PC-3 (cell line): ENCODE measurements at regions not wholly inside any gene's neighbourhood (a gene's known extent, or its start where the extent isn't known, plus 50 kb on each side); places are given as distances from the start of the nearest gene placed in this dataset.
"Not testable (repeated sequence)": the region's sequence is repeated elsewhere in the genome, so short reads cannot be mapped to it uniquely, and the experiment has no call there.

Source experiments
- ATAC-seq: fragments of 200-7000 bp; cut with Tn5 transposase; 2 replicates; pipeline ENCODE4 v1.9.1; 2020; ENCODE audit warnings: mild to moderate bottlenecking, moderate library complexity
- BruUV-seq: library from RNA; stranded (reverse); fragments of 400-500 nt; replicated peaks from 2 replicates; lab custom pipeline; 2021; lab: Mats Ljungman, UMichigan
- CTCF ChIA-PET: fragments of 300-600 bp; sonication (Branson Sonifier 250); formaldehyde crosslinking; loops from one replicate; lab custom pipeline; 2022; ENCODE audit warnings: antibody characterized with exemption; lab: Charles Lee
- POLR2A ChIA-PET: fragments of 300-600 bp; sonication (Branson Sonifier 250); formaldehyde crosslinking; loops from one replicate; lab custom pipeline; 2022; ENCODE audit warnings: antibody characterized with exemption; ENCODE audit not compliant: unreplicated experiment; lab: Charles Lee
- DNase-seq: peaks from one replicate; pipeline ENCODE4 v3.0.0-alpha.2; 2015
- H2AFZ ChIP-seq: fragments of 300-600 bp; sonication (generic); 2 replicates; pipeline ENCODE4 v1.6.0; 2016; ENCODE audit warnings: antibody characterized with exemption, low read length
- H3F3A ChIP-seq: fragments of 300-600 bp; sonication (generic); one replicate; pipeline ENCODE4 v1.6.0; 2017; ENCODE audit warnings: antibody characterized with exemption, low read length, control low read depth, mild to moderate bottlenecking; ENCODE audit not compliant: unreplicated experiment
- H3K27ac ChIP-seq: fragments of 300-600 bp; sonication (generic); 2 replicates; pipeline ENCODE4 v1.5.1; 2016; ENCODE audit warnings: mild to moderate bottlenecking, low read length
- H3K27me3 ChIP-seq: fragments of 300-600 bp; sonication (generic); 2 replicates; pipeline ENCODE4 v1.6.1; 2016; ENCODE audit warnings: low read length, mixed read lengths
- H3K36me3 ChIP-seq: fragments of 300-600 bp; sonication (generic); 2 replicates; pipeline ENCODE4 v1.6.1; 2016; ENCODE audit warnings: low read depth, mixed run types, low read length, mixed read lengths
- H3K4me1 ChIP-seq: fragments of 300-600 bp; sonication (generic); 2 replicates; pipeline ENCODE4 v1.5.1; 2016; ENCODE audit warnings: low read length; ENCODE audit not compliant: insufficient read depth
- H3K4me2 ChIP-seq: fragments of 300-600 bp; sonication (generic); 2 replicates; pipeline ENCODE4 v1.6.0; 2016; ENCODE audit warnings: low read length
- H3K4me3 ChIP-seq: fragments of 300-600 bp; sonication (generic); 2 replicates; pipeline ENCODE4 v1.5.1; 2016; ENCODE audit warnings: mild to moderate bottlenecking, low read length, mixed read lengths
- H3K79me2 ChIP-seq: fragments of 300-600 bp; sonication (generic); 2 replicates; pipeline ENCODE4 v1.6.1; 2017; ENCODE audit warnings: low read length, mixed read lengths
- H3K9ac ChIP-seq: fragments of 300-600 bp; sonication (generic); 2 replicates; pipeline ENCODE4 v1.6.0; 2016; ENCODE audit warnings: mild to moderate bottlenecking, low read length
- H3K9me2 ChIP-seq: fragments of 300-600 bp; sonication (generic); replicated peaks from 2 replicates; pipeline ENCODE4 v1.6.1; 2016; ENCODE audit warnings: mixed run types, low read length, mixed read lengths
- H3K9me3 ChIP-seq: fragments of 300-600 bp; sonication (generic); 2 replicates; pipeline ENCODE4 v1.6.1; 2016; ENCODE audit warnings: low read length, mixed read lengths
- H4K20me1 ChIP-seq: fragments of 300-600 bp; sonication (generic); 2 replicates; pipeline ENCODE4 v1.6.1; 2016; ENCODE audit warnings: low read length, mixed read lengths
- EZH2 ChIP-seq: fragments of 300-600 bp; sonication (generic); IDR thresholded peaks from one replicate; pipeline ENCODE4 v1.6.1; 2017; ENCODE audit warnings: antibody characterized with exemption, mild to moderate bottlenecking, low read length; ENCODE audit not compliant: unreplicated experiment
- EZH2phosphoT487 ChIP-seq: fragments of 300-600 bp; sonication (generic); IDR thresholded peaks from 2 replicates; pipeline ENCODE4 v1.6.1; 2018; ENCODE audit warnings: mild to moderate bottlenecking, antibody characterized with exemption, low read length, borderline replicate concordance
- intact Hi-C: fragments of 100-400 bp; cut with micrococcal nuclease; formaldehyde crosslinking; loops from 2 replicates; pipeline ENCODE4 v1.9.0; 2023
- TF ChIP-seq, protein P1 (sequence below): fragments of 300-600 bp; sonication (generic); conservative IDR thresholded peaks from 2 replicates; pipeline ENCODE4 v1.5.1; 2017; ENCODE audit warnings: antibody characterized with exemption, low read depth, mild to moderate bottlenecking, low read length

DNA sequence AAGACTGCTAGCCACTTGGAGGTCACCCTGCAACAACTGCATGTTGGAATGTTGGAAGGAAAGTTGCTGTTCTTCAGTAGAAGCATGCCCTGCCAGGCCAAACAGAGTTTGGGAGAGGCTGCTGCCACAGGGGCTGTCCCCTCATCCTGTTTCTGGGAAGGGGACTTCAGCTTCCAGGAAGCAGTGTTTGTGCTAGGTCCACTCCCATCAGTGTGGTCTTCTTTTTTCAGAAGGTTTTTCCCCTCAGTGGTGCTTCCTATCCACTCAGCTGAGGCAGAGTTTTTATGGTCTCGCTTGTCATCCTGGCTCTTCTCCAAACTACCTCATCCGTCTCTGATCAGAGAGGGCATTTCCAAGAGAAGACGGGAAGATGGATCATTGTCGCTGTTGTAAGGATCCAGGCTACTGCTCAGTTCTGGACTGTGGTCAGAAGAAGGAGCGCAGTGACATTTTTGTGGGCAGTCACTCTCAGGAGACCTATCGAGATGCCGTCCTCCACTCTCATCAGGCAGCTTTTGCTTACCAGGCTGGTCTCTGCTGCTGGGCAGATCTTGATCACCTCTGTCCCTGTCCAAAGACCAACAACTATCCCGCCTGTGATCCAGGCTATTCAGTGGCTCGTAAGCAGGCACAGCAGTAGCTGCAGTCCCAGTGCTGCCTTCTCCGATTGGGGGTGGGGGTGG is 97.8 kb upstream of the C5orf63 start:
- Histone ChIP-seq H3K4me1 (no peaks in the 10 kb centered on the region), H3K9me2 (no peaks in the 10 kb centered on the region), H3K79me2 (no peaks in the 10 kb centered on the region), H3K9me3 (no peaks in the 10 kb centered on the region; the same call in 1 of the 2 replicates), H3K9ac (no peak overlapping the region), H3K4me2 (no peak overlapping the region), H3K27me3 (0 out of 2 replicates have a peak, but pooled peaks cover 6% of the 10 kb centered on the region), H3K36me3 (no peaks in the 10 kb centered on the region), H2AFZ (no peak overlapping the region), H4K20me1 (no peaks in the 10 kb centered on the region), H3K27ac (no peak overlapping the region), H3F3A (no peaks in the 10 kb centered on the region), H3K4me3 (no peak overlapping the region)
- no TSS peak for BruUV-seq
- intact Hi-C loops = no loop called here
- DNase-seq = no peak
- ATAC-seq = no peak
- POLR2A ChIA-PET = no interaction called here
- TF ChIP-seq EZH2 = no peak
- CTCF ChIA-PET = no interaction called here

DNA sequence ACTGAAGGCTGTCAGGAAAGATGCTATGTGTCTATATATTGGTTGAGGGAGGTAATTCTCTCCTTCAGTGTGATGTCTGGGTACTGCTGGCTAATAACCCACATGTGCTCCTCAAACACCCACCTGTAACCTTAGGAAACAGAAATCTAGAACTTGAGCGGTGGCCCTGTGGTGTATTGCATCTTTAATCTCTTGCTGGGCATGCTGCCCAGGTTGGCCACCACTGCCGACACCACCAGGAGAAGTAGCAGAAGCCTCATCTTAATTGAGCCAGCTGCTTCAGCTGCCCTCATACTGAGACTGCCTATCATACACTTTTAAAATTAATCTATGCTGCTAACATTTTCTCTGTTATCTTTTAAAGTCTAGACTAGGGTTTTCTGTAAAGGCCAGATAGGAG is 103.5 kb upstream of the C5orf63 start:
- H3K27me3 ChIP-seq = peaks cover 17% of the 10 kb centered on the region; the same call in 1 of the 2 replicates
- H3K9me2 ChIP-seq = no peaks in the 10 kb centered on the region
- H3K4me1 ChIP-seq = no peaks in the 10 kb centered on the region
- H3K27ac ChIP-seq = no peak overlapping the region
- no peaks in the 10 kb centered on the region for H4K20me1 ChIP-seq
- H2AFZ ChIP-seq = no peak overlapping the region
- no peak overlapping the region for H3K4me2 ChIP-seq
- TF ChIP-seq EZH2phosphoT487 (no peak), EZH2 (no peak)
- TF ChIP-seq, protein P1, sequence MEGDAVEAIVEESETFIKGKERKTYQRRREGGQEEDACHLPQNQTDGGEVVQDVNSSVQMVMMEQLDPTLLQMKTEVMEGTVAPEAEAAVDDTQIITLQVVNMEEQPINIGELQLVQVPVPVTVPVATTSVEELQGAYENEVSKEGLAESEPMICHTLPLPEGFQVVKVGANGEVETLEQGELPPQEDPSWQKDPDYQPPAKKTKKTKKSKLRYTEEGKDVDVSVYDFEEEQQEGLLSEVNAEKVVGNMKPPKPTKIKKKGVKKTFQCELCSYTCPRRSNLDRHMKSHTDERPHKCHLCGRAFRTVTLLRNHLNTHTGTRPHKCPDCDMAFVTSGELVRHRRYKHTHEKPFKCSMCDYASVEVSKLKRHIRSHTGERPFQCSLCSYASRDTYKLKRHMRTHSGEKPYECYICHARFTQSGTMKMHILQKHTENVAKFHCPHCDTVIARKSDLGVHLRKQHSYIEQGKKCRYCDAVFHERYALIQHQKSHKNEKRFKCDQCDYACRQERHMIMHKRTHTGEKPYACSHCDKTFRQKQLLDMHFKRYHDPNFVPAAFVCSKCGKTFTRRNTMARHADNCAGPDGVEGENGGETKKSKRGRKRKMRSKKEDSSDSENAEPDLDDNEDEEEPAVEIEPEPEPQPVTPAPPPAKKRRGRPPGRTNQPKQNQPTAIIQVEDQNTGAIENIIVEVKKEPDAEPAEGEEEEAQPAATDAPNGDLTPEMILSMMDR = no peak
- no peaks in the 10 kb centered on the region for H3F3A ChIP-seq
- intact Hi-C loops = no loop called here
- no peaks in the 10 kb centered on the region for H3K79me2 ChIP-seq
- ChIA-PET POLR2A (no interaction called here), CTCF (no interaction called here)
- H3K36me3 ChIP-seq = no peaks in the 10 kb centered on the region
- H3K4me3 ChIP-seq = no peak overlapping the region
- H3K9ac ChIP-seq = no peak overlapping the region
- DNase-seq (no peak), ATAC-seq (no peak)
- BruUV-seq = no TSS peak
- no peaks in the 10 kb centered on the region; the same call in 1 of the 2 replicates for H3K9me3 ChIP-seq

DNA sequence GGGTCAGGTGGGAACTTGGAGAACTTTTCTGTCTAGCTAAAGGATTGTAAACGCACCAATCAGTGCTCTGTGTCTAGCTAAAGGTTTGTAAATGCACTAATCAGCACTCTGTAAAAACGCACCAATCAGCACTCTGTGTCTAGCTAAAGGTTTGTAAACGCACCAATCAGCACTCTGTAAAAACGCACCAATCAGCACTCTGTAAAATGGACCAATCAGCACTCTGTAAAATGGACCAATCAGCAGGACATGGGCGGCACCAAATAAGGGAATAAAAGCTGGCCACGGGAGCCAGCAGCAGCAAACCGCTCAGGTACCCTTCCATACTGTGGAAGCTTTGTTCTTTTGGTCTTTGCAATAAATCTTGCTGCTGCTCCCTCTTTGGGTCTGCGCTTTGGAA is 108.0 kb upstream of the MEGF10 start:
- H3K4me2 ChIP-seq, CTCF ChIA-PET, DNase-seq, H3K9me3 ChIP-seq, intact Hi-C loops, H2AFZ ChIP-seq, H3K4me1 ChIP-seq, H3K79me2 ChIP-seq, H3K9ac ChIP-seq, H3K4me3 ChIP-seq, POLR2A ChIA-PET, BruUV-seq, H3F3A ChIP-seq, H3K9me2 ChIP-seq, ATAC-seq, H3K27ac ChIP-seq, H3K36me3 ChIP-seq, H4K20me1 ChIP-seq: not testable (repeated sequence)
- peaks cover 12% of the 10 kb centered on the region; the same call in 1 of the 2 replicates for H3K27me3 ChIP-seq
